GM12878 (cell line): ENCODE measurements at regions not wholly inside any gene's neighbourhood (a gene's known extent, or its start where the extent isn't known, plus 50 kb on each side); places are given as distances from the start of the nearest gene placed in this dataset.

Experiments
- ATAC-seq: fragments of 200-7000 bp; cut with Tn5 transposase; 3 replicates; pipeline ENCODE4 v1.9.1; 2020; ENCODE audit warnings: mild to moderate bottlenecking, moderate library complexity
- BruUV-seq: library from RNA; stranded (reverse); fragments of 400-500 nt; replicated peaks from 2 replicates; lab custom pipeline; 2021; lab: Mats Ljungman, UMichigan
- CTCF ChIA-PET: fragments of 300-600 bp; sonication (Branson Sonifier 250); formaldehyde crosslinking; extraction: SDS; loops from one replicate; lab custom pipeline; 2021; ENCODE audit warnings: inconsistent platforms; lab: Yijun Ruan, JAX
- POLR2A ChIA-PET: fragments of 350-600 bp; formaldehyde crosslinking; extraction: SDS; loops from one replicate; lab custom pipeline; 2021; ENCODE audit warnings: inconsistent platforms; lab: Charles Lee
- RAD21 ChIA-PET: fragments of 300-600 bp; sonication (Branson Sonifier 250); formaldehyde crosslinking; loops from one replicate; lab custom pipeline; 2023; ENCODE audit warnings: antibody characterized with exemption; ENCODE audit not compliant: unreplicated experiment; lab: Charles Lee
- SMC1A ChIA-PET: fragments of 300-600 bp; sonication (Branson Sonifier 250); formaldehyde crosslinking; loops from one replicate; lab custom pipeline; 2023; ENCODE audit not compliant: unreplicated experiment, uncharacterized antibody; lab: Charles Lee
- DNase-seq: peaks from one replicate; pipeline ENCODE4 v3.0.0-alpha.2; 2011; ENCODE audit warnings: low read depth, low spot score
- FAIRE-seq: peaks from 3 replicates; lab custom pipeline; 2011; peaks lifted over from hg19 to GRCh38; lab: Jason Lieb, UNC
- H2AFZ ChIP-seq: 2 replicates; pipeline ENCODE4 v1.6.0; 2011; ENCODE audit warnings: low read depth, low read length, control low read depth; ENCODE audit not compliant: control insufficient read depth
- H3K27ac ChIP-seq: 2 replicates; pipeline ENCODE4 v1.5.1; 2011; ENCODE audit warnings: control low read depth; ENCODE audit not compliant: control insufficient read depth, insufficient read depth
- H3K27me3 ChIP-seq, 2 experiments: replicated peaks in 1 of 2; 2 replicates each; pipeline versions ENCODE4 v1.6.0 to v1.6.1; 2011; ENCODE audit warnings: low read length in 1 of 2; ENCODE audit not compliant: control insufficient read depth in 2 of 2, insufficient read depth in 2 of 2
- H3K36me3 ChIP-seq, 2 experiments: 2 replicates each; pipeline ENCODE4 v1.5.1; 2011; ENCODE audit warnings: low read length in 1 of 2; ENCODE audit not compliant: control insufficient read depth in 2 of 2, insufficient read depth in 2 of 2
- H3K4me1 ChIP-seq: 2 replicates; pipeline ENCODE4 v1.6.1; 2011; ENCODE audit warnings: mild to moderate bottlenecking, low read length, moderate library complexity, mixed read lengths; ENCODE audit not compliant: control insufficient read depth, insufficient read depth
- H3K4me2 ChIP-seq: 2 replicates; pipeline ENCODE4 v1.6.0; 2011; ENCODE audit warnings: control low read depth; ENCODE audit not compliant: control insufficient read depth, insufficient read depth
- H3K4me3 ChIP-seq: fragments of 200-600 bp; sonication (generic); 2 replicates; pipeline ENCODE4 v1.5.1; 2016
- H3K79me2 ChIP-seq: 2 replicates; pipeline ENCODE4 v1.6.0; 2011; ENCODE audit warnings: low read length; ENCODE audit not compliant: control insufficient read depth, insufficient read depth
- H3K9ac ChIP-seq: 2 replicates; pipeline ENCODE4 v1.8.0; 2011; ENCODE audit warnings: low read length, control low read depth, mixed read lengths; ENCODE audit not compliant: control insufficient read depth, insufficient read depth
- H3K9me3 ChIP-seq: replicated peaks from 3 replicates; pipeline ENCODE4 v1.5.1; 2011; ENCODE audit warnings: mild to moderate bottlenecking, low read length; ENCODE audit not compliant: control insufficient read depth, insufficient read depth
- H4K20me1 ChIP-seq: 2 replicates; pipeline ENCODE4 v1.6.0; 2011; ENCODE audit not compliant: control insufficient read depth, insufficient read depth
- ASH2L ChIP-seq: fragments of 300-600, 200-600 bp; sonication (generic); IDR thresholded peaks from 2 replicates; pipeline ENCODE4 v1.6.1; 2017; ENCODE audit warnings: low read depth, mild to moderate bottlenecking, borderline replicate concordance
- ATF2 ChIP-seq: IDR thresholded peaks from 2 replicates; pipeline ENCODE4 v1.6.1; 2012; ENCODE audit warnings: low read length, inconsistent platforms
- ATF7 ChIP-seq: fragments of 450-650 bp; IDR thresholded peaks from 2 replicates; pipeline ENCODE4 v1.6.1; 2016; ENCODE audit warnings: low read depth, mild to moderate bottlenecking
- FOXK2 ChIP-seq: fragments of 450-650 bp; IDR thresholded peaks from 2 replicates; pipeline ENCODE4 v1.6.1; 2017; ENCODE audit warnings: mild to moderate bottlenecking, moderate library complexity
- IRF4 ChIP-seq: IDR thresholded peaks from 2 replicates; pipeline ENCODE4 v1.6.1; 2011; ENCODE audit warnings: low read depth, low read length
- KAT2A ChIP-seq: conservative IDR thresholded peaks from 2 replicates; pipeline ENCODE4 v1.6.1; 2011; ENCODE audit warnings: low read depth, low read length; ENCODE audit not compliant: control insufficient read depth
- MXI1 ChIP-seq: fragments of 150-350 bp; IDR thresholded peaks from 2 replicates; pipeline ENCODE4 v1.6.1; 2011; ENCODE audit warnings: low read depth, mild to moderate bottlenecking, inconsistent platforms, low read length, improper control_type of control experiment
- MYB ChIP-seq: fragments of 150-350 bp; IDR thresholded peaks from 2 replicates; pipeline ENCODE4 v1.6.1; 2014; ENCODE audit warnings: mild to moderate bottlenecking, low read depth, low read length, borderline replicate concordance
- NBN ChIP-seq: fragments of 450-650 bp; IDR thresholded peaks from 2 replicates; pipeline ENCODE4 v1.6.1; 2016
- NRF1 ChIP-seq: conservative IDR thresholded peaks from 2 replicates; pipeline ENCODE4 v1.6.1; 2011; ENCODE audit warnings: mild to moderate bottlenecking, low read depth, low read length, improper control_type of control experiment
- RFX5 ChIP-seq: IDR thresholded peaks from 2 replicates; pipeline ENCODE4 v1.6.1; 2011; ENCODE audit warnings: low read depth, low read length, improper control_type of control experiment
- SREBF2 ChIP-seq: IDR thresholded peaks from 2 replicates; pipeline ENCODE4 v1.6.1; 2012; ENCODE audit warnings: mild to moderate bottlenecking, low read length
- TCF3 ChIP-seq: IDR thresholded peaks from 2 replicates; pipeline ENCODE4 v1.6.1; 2012; ENCODE audit warnings: low read depth, mild to moderate bottlenecking, low read length, borderline replicate concordance; ENCODE audit not compliant: insufficient read depth
- ZBTB11 ChIP-seq: fragments of 450-650 bp; formaldehyde crosslinking; IDR thresholded peaks from 2 replicates; pipeline ENCODE4 v1.5.0; 2022; ENCODE audit warnings: mild to moderate bottlenecking, missing genetic modification characterization
- ZBTB33 ChIP-seq: fragments of 450-650 bp; IDR thresholded peaks from 2 replicates; pipeline ENCODE4 v1.6.1; 2017; ENCODE audit warnings: mild to moderate bottlenecking
- WGBS: methylation state at CpG from one replicate; pipeline ENCODE4 v1.1.6; 2016; ENCODE audit warnings: low lambda C conversion rate; ENCODE audit not compliant: insufficient replicate concordance, insufficient coverage; ENCODE audit errors: missing lambda C conversion rate; 5-methylcytosine and 5-hydroxymethylcytosine counted together
- in situ Hi-C: fragments of 300-500 bp; cut with MboI; formaldehyde crosslinking; loops from 9 replicates; pipeline ENCODE4 v1.14.3; 2018; ENCODE audit warnings: mixed read lengths
- intact Hi-C: fragments of 100-400 bp; cut with micrococcal nuclease; formaldehyde crosslinking; loops from one replicate; pipeline ENCODE4 v1.14.2; 2022; ENCODE audit not compliant: unreplicated experiment

- TF ChIP-seq ZBTB11 = no peak
These were observed 83.3 kb upstream of the FAM136A start (continued) for GRCh38 chr2:70385204-70385603.

- SMC1A ChIA-PET = no interaction called here
- WGBS = 41% methylated on average over 6 of the region's 6 CpGs
- POLR2A ChIA-PET = no interaction called here
- Histone ChIP-seq H3K79me2 (no peaks in the 10 kb centered on the region), H3K4me3 (no peak overlapping the region), H3K36me3 (no peaks in the 10 kb centered on the region), H4K20me1 (no peaks in the 10 kb centered on the region), H3K27me3 (no peaks in the 10 kb centered on the region), H3K4me1 (no peaks in the 10 kb centered on the region), H3K9me3 (no peaks in the 10 kb centered on the region), H3K9ac (no peak overlapping the region), H3K4me2 (no peak overlapping the region), H2AFZ (no peak overlapping the region), H3K27ac (no peak overlapping the region)
- FAIRE-seq = no peak
- RAD21 ChIA-PET = no interaction called here
- BruUV-seq = no TSS peak
- intact Hi-C loops (no loop called here), in situ Hi-C loops (no loop called here)
- ATAC-seq = no peak
- DNase-seq = no peak
- CTCF ChIA-PET = no interaction called here
- TF ChIP-seq ZBTB33 (no peak), TCF3 (no peak), KAT2A (no peak), ATF7 (no peak), NRF1 (no peak), FOXK2 (no peak), ASH2L (no peak), MXI1 (no peak), RFX5 (no peak), ATF2 (no peak), IRF4 (no peak), MYB (no peak), SREBF2 (no peak), NBN (no peak)
These were observed 80.0 kb upstream of the FAM136A start for GRCh38 chr2:70381821-70382220.
